ENCODE measurements at regions not wholly inside any gene's neighbourhood (a gene's known extent, or its start where the extent isn't known, plus 50 kb on each side); places are given as distances from the start of the nearest gene placed in this dataset.
"Not testable (repeated sequence)": the region's sequence is repeated elsewhere in the genome, so short reads cannot be mapped to it uniquely, and the experiment has no call there.

DNA sequence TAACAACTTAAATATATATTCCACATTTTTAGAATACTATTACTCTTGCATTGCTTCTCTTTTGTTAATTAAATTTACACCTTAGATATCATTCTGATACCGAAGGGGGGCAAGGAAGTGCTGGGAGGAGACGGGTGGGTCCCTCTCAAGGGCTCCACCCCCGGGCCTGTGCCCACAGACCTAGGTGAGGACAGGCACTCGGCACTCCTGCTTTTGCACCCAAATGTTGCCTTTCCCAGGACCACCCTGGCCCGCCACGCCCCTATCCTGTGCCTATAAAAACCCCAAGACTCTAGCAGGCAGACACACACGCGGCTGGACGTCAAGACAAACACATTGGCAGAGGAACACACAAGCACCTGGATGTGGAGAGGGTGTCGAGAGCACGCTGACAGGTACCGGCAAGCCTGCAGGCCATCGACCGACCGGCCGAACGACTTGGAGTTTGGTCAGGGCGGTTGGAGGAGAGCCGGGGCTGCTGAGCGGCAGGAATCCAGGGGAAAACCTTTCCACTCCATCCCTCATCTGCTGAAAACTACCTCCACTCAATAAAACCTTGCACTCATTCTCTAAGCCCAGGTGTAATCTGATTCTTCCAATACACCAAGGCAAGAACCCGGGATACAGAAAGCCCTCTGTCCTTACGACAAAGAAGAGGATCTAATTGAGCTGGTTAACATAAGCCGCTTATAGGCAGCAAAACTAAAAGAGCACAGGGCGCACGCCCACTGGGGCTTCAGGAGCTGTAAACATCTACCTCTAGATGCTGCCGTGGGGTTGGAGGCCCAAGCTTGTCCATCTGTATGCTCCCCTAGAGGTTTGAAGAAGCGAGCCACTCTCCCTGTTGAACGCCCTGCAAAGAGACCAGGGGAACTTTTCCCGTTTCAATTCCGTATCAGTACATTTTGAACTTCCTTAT, 197.4 kb upstream of the PRSS16 start:
- no peak for DNase-seq (ENCODE audit: low read depth in 1 of 2, low spot score in 1 of 2)

- not testable (repeated sequence) for DNase-seq (ENCODE audit: low read depth in 1 of 2, low spot score in 1 of 2)
These were observed 195.3 kb upstream of the PRSS16 start for GRCh38 chr6:27052082-27052730.

GRCh38 chr6:27052731-27053082, 194.8 kb upstream of the PRSS16 start:
- no peak for DNase-seq (ENCODE audit: low read depth in 1 of 2, low spot score in 1 of 2)

DNA sequence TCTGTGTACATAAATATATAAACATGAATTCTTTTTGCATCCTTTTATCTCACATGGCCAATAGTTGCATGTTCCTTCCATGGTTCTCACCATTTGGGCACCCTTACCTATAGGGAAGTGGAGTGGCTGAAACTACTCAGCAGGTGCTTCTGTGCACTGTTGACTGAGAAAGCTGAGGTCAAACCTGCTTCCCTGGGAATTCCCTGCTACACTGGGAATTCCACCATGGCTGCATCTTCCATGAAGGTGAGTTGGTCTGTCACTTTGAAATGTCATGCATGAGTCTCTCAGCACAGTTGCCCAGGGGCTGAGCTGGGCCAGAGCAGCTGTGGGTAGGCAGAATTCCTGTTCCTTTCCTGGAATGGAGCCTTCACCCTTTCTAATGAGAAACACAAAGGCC, 193.8 kb upstream of the PRSS16 start:
- DNase-seq (ENCODE audit: low read depth in 1 of 2, low spot score in 1 of 2): no peak

DNA sequence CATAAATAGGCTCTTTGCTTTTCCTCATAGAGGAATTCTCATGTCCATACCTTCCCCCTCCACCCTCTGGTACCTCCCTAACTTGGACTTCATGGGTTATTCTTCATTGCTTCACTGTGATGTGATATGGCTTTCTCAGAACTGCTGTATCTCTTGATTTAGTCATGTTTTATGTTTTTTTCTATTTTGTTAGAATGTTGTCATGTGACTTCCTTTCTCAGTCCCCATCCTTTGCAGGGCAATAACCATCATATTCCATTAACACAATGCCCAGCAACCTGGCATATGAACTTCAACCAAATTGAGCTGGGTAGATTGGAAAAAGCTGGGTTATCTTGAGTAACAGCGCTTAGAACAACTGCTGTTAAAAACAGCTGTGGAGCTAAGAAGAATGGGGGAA, 190.9 kb upstream of the PRSS16 start:
- DNase-seq (ENCODE audit: low read depth in 1 of 2, low spot score in 1 of 2): no peak

DNA sequence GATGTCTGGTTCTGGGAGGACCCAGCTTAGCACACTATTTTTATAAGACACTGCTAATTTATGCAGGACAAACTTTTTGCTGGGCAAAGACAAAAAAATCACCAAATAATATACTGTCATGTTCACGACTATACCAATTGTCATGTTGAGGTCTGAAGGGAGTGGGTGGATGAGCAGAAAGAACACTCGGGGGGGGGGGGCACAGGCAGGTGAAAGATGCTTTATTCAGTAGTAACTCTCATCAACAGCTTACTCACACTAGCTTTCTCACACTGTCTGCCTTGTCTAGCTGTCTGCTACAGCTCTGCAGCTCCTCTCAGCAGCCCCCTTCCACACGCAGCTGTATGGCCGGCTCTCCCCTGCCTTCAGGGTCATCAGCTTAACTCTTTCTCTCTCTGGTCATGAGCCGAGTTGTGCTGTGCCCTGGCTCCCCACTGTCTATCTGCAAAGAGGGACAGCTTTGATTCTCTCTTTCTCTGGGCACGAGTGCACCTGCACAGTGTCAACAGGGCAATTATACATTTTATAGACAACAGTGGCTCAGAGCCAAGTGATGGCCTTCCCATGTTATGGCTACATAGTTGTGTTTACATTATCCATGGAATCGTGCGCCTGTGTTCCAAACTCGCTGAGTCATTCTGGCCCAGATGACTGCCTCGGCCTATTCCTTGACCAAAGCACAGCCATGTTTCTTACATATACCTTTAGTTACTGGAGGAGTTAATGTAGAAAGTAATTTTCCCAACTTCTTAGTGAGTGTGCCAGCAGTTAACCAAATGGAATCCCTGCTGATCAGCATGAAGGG, 187.7 kb upstream of the PRSS16 start:
- no peak for DNase-seq (ENCODE audit: low read depth in 1 of 2, low spot score in 1 of 2)

DNA sequence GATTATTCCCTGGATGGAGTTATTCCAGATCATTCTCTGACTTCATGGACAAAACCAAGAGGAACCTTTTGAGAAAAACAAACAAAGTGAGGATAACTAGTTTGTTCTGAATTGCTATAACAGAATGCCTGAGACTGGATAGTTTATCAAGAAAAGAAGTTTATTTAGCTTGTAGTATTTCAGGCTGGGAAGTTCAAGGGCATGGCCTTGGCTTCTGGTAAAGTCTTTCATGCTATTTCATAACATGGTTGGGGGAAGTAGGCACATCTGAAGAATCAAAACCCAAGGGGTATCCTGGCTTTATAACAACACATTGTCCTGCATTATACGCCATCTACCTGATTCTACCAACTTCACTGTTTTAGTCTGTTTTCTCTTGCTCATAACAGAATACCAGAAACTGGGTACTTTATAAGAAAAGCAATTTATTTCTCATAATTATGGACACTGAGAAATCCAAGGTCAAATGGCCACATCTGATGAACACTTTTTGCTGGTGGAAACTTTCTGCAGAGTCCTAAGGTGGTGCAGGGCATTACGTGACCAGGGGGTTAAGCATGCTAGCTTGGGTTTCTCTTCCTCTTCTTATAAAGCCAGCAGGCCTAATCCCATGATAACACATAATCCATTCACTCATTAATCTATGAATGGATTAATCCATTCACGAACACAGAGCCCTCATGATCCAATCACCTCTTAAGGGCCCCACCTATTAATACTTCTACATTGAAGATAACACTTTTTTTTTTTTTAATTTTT, 186.1 kb upstream of the PRSS16 start:
- DNase-seq (ENCODE audit: low read depth in 1 of 2, low spot score in 1 of 2): no peak

GRCh38 chr6:27062755-27063154, 184.7 kb upstream of the PRSS16 start:
- DNase-seq (ENCODE audit: low read depth in 1 of 2, low spot score in 1 of 2): no peak

GRCh38 chr6:27065183-27065582, 182.3 kb upstream of the PRSS16 start:
- DNase-seq (ENCODE audit: low read depth in 1 of 2, low spot score in 1 of 2): no peak

- DNase-seq (ENCODE audit: low read depth in 1 of 2, low spot score in 1 of 2): no peak
These were observed 181.1 kb upstream of the PRSS16 start for GRCh38 chr6:27066381-27066780.

DNA sequence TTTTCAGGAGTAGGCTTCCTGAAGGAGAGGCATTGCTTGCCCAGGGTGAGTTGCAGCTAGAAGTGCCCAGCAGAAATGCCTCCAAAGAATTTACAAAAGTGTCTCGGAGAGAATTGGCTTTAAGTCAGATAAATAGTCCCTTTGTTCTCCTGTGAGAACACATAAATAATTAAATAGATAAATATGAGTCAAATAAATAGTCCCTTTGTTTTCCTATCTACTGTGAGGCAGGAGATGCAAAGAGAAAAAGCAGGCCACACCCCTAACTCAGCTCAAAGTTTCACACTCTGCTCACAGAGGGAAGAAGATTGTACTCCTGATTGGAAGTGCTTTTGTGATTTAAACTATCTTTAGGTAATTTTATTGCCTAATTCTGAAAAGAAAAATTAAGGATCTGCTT, 180.7 kb upstream of the PRSS16 start:
- DNase-seq (ENCODE audit: low read depth in 1 of 2, low spot score in 1 of 2): no peak

GRCh38 chr6:27073441-27073840, 174.1 kb upstream of the PRSS16 start:
- DNase-seq (ENCODE audit: low read depth in 1 of 2, low spot score in 1 of 2): no peak

GRCh38 chr6:27076116-27076515, 171.4 kb upstream of the PRSS16 start:
- DNase-seq (ENCODE audit: low read depth in 1 of 2, low spot score in 1 of 2): no peak

GRCh38 chr6:27078734-27079357, 168.7 kb upstream of the PRSS16 start:
- no peak for DNase-seq (ENCODE audit: low read depth in 1 of 2, low spot score in 1 of 2)

- DNase-seq (ENCODE audit: low read depth in 1 of 2, low spot score in 1 of 2): no peak
These were observed 166.3 kb upstream of the PRSS16 start for GRCh38 chr6:27081188-27081587.

DNA sequence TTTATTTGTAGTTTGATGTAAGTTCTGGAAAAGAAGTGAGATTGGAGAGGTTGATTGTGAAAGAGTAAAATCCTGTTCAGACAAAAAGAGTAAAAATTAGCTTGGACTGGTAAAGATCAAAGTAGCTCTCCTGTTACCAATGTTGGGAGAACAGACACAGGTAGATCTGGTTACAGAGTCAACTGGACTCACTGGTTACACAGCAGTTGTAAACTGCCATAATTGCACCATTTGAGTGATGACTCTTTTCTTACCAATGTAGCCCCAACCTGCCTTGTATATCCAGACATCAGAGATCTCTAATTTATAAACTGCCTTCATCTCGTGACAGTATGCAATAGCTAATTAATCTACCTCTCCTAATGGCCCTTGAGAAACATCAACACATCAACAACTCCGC, 165.6 kb upstream of the PRSS16 start:
- DNase-seq (ENCODE audit: low read depth in 1 of 2, low spot score in 1 of 2): no peak

GRCh38 chr6:27088068-27088467, 159.4 kb upstream of the PRSS16 start:
- DNase-seq (ENCODE audit: low read depth in 1 of 2, low spot score in 1 of 2): no peak

DNA sequence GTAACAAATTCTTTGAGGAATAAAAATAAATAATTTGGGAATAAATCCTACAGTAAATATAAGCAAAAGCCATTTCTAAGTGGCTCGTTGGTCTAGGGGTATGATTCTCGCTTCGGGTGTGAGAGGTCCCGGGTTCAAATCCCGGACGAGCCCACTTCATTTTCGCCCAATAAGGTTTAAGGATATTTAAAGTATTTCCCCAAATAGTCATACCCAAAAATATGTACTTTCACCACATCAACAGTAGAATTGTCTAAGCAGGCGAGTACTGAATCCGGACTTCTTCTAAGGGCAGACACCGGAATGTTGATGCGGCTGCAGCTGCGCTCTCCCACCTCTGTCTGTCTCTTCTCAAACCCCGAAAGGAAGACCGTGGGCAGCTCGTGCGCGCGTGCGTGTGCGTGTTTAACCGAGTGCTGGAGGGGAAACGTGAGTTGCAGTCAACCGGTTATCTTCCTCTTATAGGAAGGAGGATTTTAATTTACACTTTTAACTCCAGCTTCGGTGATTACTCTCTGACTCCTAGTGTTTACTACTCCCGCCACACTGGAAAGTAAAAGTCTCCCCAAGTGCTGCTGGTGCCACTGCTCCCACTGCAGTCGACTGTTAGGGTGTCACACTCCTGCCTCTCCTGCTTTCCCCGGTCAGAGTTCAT, 155.7 kb upstream of the PRSS16 start:
- DNase-seq (ENCODE audit: low read depth in 1 of 2, low spot score in 1 of 2): no peak

DNA sequence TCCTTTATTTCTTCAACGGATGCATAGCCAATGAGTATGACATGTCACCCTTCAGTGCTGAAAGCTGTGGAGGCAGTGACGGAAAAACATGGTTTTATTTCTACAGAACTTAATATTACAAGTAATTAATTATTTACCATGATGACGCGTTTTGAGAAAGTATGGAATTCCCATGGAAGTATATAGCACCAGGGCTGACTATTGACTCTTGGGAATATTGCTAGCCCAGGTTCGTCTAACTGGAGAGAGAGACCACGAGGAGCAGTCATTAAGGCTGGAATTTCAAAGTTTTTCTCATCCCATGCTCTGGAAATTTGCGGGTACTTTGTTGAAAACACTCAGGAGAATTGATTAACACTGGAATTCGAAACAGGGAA, 155.2 kb upstream of the PRSS16 start:
- DNase-seq (ENCODE audit: low read depth in 1 of 2, low spot score in 1 of 2): no peak

- DNase-seq (ENCODE audit: low read depth in 1 of 2, low spot score in 1 of 2): no peak
These were observed 151.6 kb upstream of the PRSS16 start for GRCh38 chr6:27095914-27096313.
